HG03571 (cell line): ENCODE measurements at regions not wholly inside any gene's neighbourhood (a gene's known extent, or its start where the extent isn't known, plus 50 kb on each side); places are given as distances from the start of the nearest gene placed in this dataset.
"Not testable (repeated sequence)": the region's sequence is repeated elsewhere in the genome, so short reads cannot be mapped to it uniquely, and the experiment has no call there.

ENCODE experiments used
- ATAC-seq: cut with Tn5 transposase; IDR thresholded peaks from one replicate; pipeline ENCODE4 v1.9.1; 2021; ENCODE audit not compliant: unreplicated experiment

DNA sequence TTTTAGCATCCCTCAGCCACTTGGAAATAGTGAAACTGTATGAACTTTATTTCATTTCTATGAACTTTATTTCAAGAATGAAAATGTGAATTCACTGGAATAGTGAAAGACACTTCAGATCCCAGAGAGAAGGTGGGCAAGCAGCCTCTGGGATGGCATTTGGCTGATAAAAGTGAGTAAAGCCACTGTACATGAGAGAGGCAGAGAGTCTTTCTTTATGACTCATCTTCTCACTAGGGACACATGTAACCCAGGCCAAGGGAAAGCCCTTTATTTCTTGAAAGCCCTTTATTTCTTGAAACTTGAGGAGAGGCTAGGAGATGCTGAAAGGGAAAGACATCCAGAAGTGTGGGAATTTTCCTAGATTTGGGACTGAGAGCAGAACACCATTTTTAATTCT lies 148.9 kb upstream of the SMIM30 start:
- no peak for ATAC-seq

DNA sequence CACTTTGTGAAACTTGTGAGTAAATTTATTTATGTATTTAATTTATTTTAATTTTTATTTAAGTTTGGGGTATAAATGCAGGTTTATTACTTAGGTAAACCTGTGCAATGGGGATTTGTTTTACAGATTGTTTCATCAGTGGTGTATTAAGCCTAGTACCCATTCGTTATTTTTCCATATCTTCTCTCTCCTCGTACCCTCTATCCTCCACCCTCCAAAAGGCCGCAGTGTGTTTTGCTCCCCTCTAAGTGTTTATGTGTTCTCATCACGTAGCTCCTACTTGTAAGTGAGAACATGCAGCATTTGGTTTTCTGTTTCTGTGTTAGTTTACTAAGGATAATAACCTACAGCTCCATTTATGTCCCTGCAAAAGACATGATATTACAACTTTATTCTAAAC lies 145.4 kb upstream of the SMIM30 start:
- ATAC-seq: no peak

DNA sequence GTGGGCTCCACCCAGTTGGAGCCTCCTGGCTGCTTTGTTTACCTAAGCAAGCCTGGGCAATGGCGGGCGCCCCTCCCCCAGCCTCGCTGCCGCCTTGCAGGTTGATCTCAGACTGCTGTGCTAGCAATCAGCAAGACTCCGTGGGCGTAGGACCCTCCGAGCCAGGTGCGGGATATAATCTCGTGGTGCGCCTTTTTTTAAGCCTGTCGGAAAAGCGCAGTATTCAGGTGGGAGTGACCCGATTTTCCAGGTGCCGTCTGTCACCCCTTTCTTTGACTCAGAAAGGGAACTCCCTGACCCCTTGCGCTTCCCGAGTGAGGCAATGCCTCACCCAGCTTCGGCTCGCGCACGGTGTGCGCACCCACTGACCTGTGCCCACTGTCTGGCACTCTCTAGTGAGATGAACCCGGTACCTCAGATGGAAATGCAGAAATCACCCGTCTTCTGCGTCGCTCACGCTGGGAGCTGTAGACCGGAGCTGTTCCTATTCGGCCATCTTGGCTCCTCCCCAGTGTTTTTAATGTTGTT lies 144.9 kb upstream of the SMIM30 start:
- not testable (repeated sequence) for ATAC-seq

DNA sequence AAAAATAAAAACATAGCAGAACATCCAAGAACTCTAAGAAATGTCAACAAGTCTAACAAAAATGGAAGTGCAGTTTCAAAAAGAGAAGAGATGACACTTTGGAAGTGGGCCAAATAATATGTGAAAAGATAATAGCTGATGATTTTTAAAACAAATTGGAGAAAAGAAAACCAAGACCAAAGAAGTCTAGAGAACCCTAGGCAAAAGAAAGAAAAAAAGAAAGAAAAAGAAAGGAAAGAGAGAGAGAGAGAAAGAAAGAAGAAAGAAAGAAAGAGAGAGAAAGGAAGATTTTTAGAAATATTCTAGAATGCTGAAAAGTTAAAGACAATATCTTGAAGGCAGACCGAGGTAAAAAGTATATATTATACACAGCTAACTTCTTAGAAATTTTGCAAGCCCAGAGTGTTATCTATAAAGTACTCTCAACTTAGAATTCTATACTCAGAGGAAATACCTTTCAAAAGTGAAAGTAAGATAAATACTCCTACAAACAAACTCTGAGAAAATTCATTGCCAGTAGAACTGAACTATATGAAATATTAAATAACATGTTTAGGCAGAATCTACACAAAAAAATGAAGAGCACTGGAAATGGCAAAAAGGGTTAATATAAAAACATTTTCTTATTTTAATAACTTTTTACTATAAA lies 138.7 kb upstream of the SMIM30 start:
- no peak for ATAC-seq

DNA sequence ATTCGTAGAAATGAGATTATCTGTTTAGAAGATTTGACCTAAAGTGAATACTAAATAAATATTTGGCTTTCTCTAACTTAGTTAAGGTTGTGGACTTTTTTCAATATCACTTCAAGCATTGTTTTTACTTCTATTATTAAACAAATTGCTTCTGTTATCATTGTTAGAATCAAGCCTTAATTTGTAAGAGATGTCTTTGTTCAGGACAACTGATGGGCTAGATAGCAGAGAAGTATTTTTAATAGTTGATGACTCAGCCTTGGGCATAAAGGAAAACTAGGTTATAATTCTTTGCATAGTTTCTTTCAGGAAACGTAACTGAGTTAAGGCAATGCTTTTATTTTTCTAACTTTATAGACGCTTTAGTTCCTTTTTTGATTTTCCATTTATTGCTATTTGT lies 128.8 kb upstream of the SMIM30 start:
- ATAC-seq: no peak

DNA sequence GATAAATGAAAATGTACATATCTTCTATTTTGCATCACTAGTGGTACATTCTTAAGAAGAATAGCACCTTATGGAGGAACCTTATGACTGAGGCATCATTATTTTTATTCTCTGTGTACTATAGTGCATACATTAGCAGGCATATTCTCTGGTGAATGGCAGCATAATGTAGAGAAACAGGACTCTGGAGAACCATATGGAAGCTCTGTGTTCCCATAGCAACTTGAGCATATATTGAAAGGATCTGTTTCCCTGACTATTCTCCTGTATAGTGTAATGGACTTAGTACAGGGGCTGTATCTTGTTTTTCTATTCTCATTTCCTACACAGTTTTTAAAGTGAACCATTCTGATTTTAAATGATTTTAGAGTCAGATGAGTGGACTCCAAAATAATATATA lies 128.4 kb upstream of the SMIM30 start:
- no peak for ATAC-seq

DNA sequence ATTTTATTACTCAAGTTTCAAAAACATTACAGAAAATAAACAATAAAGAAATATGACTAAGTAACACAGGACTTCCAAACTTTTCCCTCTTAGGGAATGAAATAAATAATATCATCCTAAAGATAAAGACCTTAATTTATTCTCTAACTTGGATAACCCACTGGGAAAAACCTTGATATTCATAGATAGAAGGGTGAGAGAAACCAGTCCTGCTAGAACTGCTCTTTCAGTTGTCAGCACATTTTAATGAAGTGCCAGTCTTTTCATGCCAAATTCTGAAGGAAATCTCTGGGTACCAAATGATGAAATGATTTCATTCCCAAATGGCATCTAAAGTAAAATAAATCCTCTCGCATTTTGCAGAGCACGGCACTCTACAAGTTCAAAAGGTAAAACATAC lies 114.5 kb upstream of the SMIM30 start:
- no peak for ATAC-seq

DNA sequence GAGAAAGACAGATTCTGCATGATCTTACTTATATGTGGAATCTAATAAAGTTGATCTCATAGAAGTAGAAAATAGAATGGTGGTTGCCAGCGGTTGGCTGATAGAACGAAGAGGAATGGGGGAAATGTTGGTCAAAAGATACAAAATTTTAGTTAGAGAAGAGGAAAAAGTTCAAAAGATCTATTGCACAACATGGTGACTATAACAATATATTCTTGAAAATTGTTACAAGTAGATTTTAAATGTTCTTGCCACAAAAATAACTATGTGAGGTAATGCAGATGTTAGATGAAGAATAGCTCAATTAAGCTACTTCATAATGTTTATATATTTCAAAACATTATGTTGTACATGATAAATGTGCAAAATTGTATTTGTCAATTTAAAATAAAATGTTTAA lies 112.3 kb upstream of the SMIM30 start:
- ATAC-seq: no peak

DNA sequence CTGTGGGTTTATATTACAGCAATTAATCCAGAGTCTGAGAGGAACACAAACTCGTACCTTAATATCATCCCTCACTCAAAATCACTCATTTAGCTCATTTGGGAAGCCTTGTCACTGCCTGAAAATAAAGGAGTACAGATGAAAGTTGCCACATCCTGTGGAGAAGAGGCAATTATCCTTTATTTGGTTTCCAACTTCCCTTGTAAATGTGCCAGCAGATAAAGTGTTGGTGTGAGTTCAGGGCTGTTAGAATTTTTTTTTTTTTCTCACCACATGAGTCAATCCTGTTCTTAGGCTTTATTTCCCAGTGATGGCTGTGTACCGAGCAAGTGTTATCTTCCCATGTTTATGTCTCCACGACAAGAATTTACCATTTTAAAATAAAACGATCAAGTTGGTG lies 99.0 kb upstream of the SMIM30 start:
- no peak for ATAC-seq

DNA sequence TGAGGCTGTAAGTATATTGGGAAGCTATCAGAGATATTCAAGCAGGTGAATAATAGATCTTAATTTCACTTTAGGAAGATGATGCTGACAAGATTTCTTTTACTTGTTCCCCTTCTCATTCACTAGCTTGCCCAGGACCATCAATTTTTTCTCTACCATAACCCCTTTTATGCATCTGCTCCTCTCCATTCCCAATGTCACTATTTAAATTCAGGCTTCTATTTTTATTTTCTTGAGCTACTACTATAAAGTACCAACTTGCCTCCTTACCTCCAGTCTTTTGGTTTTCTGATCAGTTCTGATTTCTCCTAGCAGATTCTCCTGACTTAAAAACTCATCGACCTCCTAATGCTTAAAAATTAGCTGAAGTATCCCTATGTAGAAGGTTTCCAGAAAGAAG lies 97.7 kb upstream of the SMIM30 start:
- ATAC-seq: no peak

DNA sequence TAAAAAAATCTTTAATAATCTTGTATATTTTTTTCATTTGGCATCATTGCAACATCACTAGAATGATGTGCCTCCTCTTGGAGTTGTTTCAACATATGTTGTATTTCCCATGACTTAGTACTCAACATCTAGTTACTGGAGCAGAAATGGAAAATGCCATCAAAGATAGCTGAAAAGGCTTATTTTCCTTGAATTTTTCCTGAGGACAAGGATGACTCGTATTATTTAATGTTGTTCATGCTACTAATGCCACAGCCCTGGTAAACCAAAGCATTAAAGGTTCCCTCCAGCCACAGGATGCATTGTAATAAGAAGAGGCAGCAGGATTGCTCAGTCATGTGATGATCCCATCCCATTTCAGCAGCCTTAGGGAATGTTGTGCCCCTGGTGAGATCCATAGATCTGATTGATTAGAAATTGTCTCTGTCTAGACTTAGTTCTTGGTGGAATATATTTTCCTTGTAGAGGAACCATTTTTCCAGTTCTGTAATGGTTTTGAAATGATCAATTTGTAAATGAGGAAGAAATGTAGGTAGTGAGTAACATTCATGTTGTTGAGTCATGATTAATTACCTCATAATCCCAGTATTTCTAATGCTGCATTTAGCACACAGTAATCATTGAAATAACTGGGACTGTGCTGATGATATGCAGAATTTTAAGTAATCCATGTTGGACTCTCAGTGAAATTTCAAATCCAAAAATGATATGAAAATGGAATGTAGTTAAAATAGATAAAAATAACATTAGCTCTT lies 91.3 kb upstream of the SMIM30 start:
- no peak for ATAC-seq

DNA sequence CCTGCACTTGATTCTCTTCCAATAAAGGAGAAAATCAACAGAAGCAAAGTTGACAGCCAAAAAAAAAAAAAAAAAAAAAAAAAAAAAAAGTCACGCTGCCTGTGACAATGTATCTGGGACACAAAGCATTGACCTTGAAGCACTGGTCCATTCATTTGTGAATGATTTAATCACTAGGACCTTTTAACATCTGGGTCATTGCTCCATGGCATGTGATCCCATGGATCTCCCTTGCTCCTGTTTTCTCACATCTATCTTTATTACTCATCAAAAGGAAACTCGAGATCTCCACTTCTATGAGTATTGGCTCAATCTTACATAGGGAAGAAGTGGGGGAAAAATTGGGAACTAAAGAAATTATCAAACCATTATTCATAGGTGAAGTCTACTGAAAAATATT lies 89.6 kb upstream of the SMIM30 start:
- ATAC-seq: no peak

DNA sequence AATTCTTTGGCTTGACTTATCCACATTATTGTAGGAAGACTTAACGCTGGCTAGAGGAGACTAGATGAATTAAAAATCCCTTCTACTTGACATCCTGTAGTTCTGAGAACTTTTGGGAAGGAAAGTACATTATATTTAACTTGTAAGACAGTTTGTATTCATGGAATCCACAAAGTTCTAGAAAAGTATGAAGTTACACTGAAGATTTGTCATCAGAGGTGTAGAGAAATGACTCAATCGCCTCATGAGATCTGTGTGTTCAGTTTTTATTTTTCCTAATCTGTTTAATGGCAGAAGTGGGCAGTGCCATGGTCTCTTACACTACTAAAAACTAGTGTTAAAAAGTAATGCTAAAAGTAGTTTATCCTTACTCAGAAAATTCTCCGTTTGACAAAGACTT lies 89.1 kb upstream of the SMIM30 start:
- no peak for ATAC-seq

DNA sequence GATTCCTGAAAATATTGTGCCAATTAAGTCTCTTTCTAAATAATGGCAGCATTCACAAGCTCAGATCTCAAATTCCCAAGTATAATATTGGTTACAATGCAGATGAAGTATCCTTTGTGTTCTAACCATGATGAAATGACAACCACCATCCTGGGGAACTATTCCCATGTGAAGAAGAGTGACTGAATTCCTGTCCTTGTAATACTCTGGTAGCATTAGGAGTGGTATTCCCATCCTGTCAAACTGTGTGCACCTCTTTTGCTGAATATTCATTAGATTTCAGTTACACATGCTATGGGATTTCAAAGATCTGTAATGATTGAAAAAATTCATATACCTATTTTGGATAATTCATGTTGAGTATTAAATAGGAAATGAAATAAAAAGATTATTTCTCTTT lies 86.1 kb upstream of the SMIM30 start:
- ATAC-seq: no peak

DNA sequence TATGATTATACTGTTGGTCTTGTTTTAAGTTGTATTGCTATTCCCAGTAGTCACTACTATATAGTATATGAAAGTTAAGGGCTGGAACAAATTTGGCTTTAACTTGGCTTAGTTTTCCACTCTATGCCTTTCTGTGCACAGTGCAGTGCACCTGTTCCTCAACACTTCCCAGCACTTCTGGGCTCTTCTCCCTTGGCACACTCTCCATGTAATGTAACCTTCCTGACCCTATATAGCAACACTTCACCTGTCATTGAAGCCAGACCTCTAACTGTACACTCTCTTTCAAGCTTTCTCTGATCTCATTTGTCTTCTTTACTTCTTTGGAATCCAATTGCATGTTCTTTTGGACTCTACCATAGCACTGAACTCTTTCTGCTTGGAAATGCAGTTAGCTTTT lies 83.9 kb upstream of the SMIM30 start:
- no peak for ATAC-seq

DNA sequence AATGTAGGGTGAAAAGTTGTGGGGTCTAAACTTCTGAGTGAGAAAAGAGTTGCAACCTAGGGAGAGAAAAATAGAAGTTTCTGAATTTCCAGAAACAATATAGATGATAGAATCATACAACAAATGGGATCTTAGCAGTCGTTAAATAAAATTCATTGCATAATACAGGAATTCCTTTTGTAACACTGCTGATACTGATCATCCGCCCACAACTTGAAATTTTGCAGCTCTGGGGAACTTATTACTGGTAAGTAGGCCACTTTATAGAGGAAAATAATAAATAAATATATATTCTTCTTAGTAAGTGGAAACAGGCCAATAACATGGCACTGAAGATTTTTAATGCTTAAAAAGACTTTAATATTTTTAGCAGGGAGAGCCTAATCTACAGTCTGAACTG lies 81.9 kb upstream of the SMIM30 start:
- no peak for ATAC-seq

DNA sequence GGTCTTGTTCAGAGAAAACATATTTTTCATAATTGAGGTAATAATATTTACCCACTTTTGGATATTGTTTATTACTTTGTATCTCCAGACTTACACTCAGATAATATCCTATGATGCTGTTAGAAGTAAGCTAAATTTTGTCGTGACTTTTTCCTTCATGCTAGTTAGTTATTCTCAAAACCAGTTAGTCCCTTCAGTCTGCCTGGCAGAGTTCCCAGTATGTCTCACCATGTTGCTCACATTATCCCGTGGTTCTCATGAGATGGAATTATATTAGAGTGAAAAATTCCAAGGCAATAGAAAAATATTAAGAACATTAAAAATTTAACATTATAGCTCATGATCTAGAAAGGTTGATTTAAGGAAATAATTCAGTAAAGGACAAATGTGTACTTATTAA lies 81.5 kb upstream of the SMIM30 start:
- ATAC-seq: no peak

DNA sequence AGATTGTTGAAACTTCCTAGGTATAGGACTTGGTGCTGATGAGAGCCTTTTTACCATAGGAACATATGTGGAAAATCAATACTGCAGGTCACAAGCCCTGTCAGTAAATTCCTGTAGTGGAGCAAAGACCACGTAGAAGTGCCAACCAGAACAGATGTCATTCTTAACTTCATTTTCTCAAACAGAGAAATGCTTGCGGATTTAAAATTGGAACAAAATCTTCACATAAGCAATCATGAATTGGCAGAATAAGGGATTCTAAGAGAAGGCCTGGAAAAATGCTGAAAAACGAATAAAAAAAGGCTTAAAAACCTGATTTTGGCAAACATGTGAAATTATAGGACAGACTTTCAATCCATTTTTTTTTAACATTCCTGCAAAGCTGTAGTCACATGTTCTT lies 80.8 kb upstream of the SMIM30 start:
- no peak for ATAC-seq

DNA sequence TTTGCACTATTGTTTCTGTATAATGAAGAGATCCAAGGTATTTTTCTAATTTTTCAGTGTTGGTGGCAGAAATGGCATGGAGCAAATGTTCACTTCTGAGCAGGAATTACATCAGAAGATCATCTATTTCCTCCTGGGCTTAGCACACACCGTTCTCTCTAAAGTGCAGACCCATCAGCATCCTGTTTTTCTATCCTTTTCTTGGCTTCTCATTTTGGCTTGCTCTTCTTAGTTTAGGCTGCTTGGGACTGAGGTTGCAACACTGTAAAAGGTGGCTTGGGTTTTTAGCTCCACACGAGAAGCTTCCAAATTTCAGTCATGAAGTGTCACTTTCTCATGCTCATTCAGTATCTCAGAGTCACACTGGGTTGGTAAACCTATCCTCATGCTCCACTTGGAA lies 79.9 kb upstream of the SMIM30 start:
- ATAC-seq: no peak

DNA sequence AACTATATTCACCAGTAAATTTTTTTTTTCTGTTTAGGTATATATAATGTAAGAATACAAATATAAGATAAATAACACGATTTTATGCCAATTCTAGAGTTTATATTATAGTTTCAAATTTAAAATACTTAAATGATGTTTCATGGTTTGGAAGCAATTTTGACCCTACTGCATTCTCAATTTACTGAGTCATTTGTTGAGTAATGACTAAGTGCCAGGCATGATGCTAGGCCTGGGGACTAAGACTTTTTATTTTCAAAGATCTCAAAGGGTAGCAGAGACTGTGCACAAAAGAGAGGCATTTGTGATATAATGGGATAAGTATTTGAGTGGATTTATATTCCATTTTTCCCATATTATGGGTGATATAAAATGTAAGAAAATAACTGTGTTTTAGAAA lies 78.9 kb upstream of the SMIM30 start:
- ATAC-seq: no peak

DNA sequence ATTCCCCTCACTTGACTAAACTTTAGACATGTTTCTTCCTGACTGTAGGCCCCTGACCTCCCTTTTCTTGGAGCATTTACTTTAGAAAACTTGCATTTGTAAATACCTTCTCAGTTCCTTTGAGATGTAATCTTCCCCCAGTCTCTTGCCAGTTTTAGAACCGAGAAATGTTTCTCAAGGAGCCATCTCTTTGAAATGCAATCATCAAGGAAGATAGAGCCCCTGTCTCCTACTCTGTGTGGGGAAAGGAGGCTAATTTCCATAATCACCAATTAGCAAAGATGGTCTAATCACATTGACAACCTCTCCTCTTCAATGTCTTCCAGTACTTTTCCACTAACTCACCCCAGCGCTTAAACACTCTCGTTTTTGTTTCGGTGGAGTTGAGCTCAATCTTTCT lies 70.0 kb upstream of the SMIM30 start:
- ATAC-seq: no peak

DNA sequence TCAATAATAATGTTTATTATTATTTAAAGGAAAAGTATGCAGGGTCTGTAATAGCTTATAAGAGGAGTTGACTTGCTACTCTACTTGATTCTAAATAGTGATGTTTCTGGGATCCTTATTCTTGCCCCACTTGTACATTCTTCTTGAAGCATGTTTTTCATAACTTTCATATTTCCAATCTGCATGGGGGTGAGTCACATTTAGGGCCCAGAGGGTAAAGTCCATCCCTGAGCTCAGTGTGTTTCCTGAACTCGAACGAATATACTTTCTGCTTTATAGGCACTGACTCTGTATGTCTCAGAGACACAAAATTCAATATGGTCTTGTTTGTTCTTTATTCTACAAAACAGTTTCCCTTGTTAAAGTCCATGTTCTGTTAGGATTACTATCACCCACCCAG lies 61.0 kb upstream of the SMIM30 start:
- ATAC-seq: no peak

DNA sequence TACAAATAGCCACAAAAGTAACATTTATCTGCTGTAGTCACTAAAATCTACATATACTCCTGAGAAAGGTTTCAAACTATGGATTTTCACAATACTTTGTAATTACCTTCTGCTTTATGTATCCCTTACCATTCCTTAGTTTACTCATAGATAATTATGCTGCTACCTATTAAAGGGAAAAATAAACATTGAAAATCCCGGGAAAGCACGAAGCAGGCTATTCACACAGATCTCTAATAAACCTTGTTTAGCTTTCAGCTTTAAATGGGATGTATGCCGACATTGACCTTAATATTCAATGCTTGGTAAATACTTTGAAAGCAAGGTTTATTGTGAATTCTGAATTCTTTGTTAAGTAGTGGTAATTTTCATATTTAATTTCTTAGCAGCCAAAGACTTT lies 58.5 kb upstream of the SMIM30 start:
- ATAC-seq: no peak
